DND-41 (cell line): ENCODE measurements at regions not wholly inside any gene's neighbourhood (a gene's known extent, or its start where the extent isn't known, plus 50 kb on each side); places are given as distances from the start of the nearest gene placed in this dataset.

Experiments used
- ATAC-seq: fragments of 200-7000 bp; cut with Tn5 transposase; 3 replicates; pipeline ENCODE4 v1.9.1; 2021; ENCODE audit warnings: low read depth; ENCODE audit not compliant: insufficient read depth
- DNase-seq: peaks from one replicate; pipeline ENCODE4 v3.0.0-alpha.2; 2020
- H2AFZ ChIP-seq: 2 replicates; pipeline ENCODE4 v1.6.0; 2012; ENCODE audit warnings: low read depth, low read length
- H3K27ac ChIP-seq: 2 replicates; pipeline ENCODE4 v1.5.1; 2012; ENCODE audit warnings: low read length, inconsistent platforms
- H3K27me3 ChIP-seq: fragments of 200-600 bp; sonication (generic); 2 replicates; pipeline ENCODE4 v1.6.0; 2012; ENCODE audit warnings: low read length, mild to moderate bottlenecking, inconsistent platforms; ENCODE audit not compliant: insufficient read depth, poor library complexity
- H3K36me3 ChIP-seq: 2 replicates; pipeline ENCODE4 v1.5.1; 2012; ENCODE audit warnings: low read length, inconsistent platforms; ENCODE audit not compliant: insufficient read depth
- H3K4me1 ChIP-seq: 2 replicates; pipeline ENCODE4 v1.5.1; 2012; ENCODE audit warnings: mild to moderate bottlenecking, low read length; ENCODE audit not compliant: insufficient read depth
- H3K4me2 ChIP-seq: 2 replicates; pipeline ENCODE4 v1.6.0; 2012; ENCODE audit warnings: mild to moderate bottlenecking, moderate library complexity, low read length, inconsistent platforms; ENCODE audit not compliant: insufficient read depth
- H3K4me3 ChIP-seq, 2 experiments: fragments of 200-600 bp in 1 of 2; shearing (Covaris generic) in 1 of 2; 2 replicates each; pipeline ENCODE4 v1.5.1; 2012 to 2016; ENCODE audit warnings: inconsistent platforms in 2 of 2, low read length in 2 of 2, mild to moderate bottlenecking in 2 of 2, low read depth in 1 of 2, moderate library complexity in 1 of 2
- H3K79me2 ChIP-seq: 2 replicates; pipeline ENCODE4 v1.6.0; 2012; ENCODE audit warnings: low read length, inconsistent platforms; ENCODE audit not compliant: insufficient read depth
- H3K9ac ChIP-seq: 2 replicates; pipeline ENCODE4 v1.6.0; 2012; ENCODE audit warnings: low read depth, mild to moderate bottlenecking, inconsistent platforms, low read length, moderate library complexity
- H3K9me3 ChIP-seq: 2 replicates; pipeline ENCODE4 v1.5.1; 2012; ENCODE audit warnings: low read length, moderate library complexity, mild to moderate bottlenecking, inconsistent platforms; ENCODE audit not compliant: insufficient read depth, severe bottlenecking
- H4K20me1 ChIP-seq: 2 replicates; pipeline ENCODE4 v1.6.0; 2012; ENCODE audit warnings: low read length; ENCODE audit not compliant: insufficient read depth
- CTCF ChIP-seq: IDR thresholded peaks from 2 replicates; pipeline ENCODE4 v1.5.1; 2012; ENCODE audit warnings: borderline replicate concordance, low read length, moderate library complexity, mild to moderate bottlenecking; ENCODE audit not compliant: poor library complexity, severe bottlenecking; ENCODE audit errors: extremely low read depth
- EZH2 ChIP-seq: IDR thresholded peaks from 3 replicates; pipeline ENCODE4 v1.6.1; 2012; ENCODE audit warnings: borderline replicate concordance, low read depth, mild to moderate bottlenecking, moderate library complexity, low read length, inconsistent platforms; ENCODE audit not compliant: severe bottlenecking

DNA sequence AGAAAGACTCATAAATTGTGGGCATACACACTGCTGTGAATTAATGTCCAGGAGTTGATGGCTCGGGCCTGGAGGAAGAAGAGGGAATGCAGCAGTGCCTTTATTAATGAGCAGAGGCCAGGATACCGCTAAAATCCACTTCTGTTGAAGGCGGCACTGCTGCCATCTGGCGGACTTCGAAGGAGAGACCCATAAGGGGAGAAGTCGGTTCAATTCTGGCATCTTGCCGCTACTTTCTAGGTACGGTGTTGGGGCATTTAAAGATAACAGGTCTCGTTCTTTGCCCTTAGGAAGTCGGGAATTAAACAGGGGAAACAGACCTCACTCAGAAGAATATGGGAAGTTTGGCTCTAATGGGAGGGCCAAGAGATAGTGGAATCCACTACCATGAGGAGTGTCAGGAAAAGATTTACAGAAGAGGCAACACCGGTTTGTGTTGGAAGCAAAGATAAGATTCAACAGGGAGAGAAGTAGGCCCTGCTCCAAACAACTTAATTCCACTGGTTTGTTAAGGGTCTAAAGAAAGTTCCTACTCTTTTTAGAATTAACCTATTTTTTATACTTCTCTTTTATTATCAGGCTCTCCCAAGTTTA lies 133.6 kb upstream of the GIMD1 start:
- H3K27me3 ChIP-seq = no peaks in the 10 kb centered on the region
- no peak overlapping the region for H3K4me3 ChIP-seq
- H3K27ac ChIP-seq = no peak overlapping the region
- no peaks in the 10 kb centered on the region for H3K9me3 ChIP-seq
- no peaks in the 10 kb centered on the region for H4K20me1 ChIP-seq
- no peak for TF ChIP-seq CTCF
- TF ChIP-seq EZH2 = no peak
- no peaks in the 10 kb centered on the region for H3K79me2 ChIP-seq
- no peaks in the 10 kb centered on the region for H3K4me1 ChIP-seq
- H3K36me3 ChIP-seq = no peaks in the 10 kb centered on the region
- ATAC-seq = no peak
- DNase-seq = no peak
- H2AFZ ChIP-seq = no peak overlapping the region
- no peak overlapping the region for H3K9ac ChIP-seq
- no peak overlapping the region for H3K4me2 ChIP-seq

DNA sequence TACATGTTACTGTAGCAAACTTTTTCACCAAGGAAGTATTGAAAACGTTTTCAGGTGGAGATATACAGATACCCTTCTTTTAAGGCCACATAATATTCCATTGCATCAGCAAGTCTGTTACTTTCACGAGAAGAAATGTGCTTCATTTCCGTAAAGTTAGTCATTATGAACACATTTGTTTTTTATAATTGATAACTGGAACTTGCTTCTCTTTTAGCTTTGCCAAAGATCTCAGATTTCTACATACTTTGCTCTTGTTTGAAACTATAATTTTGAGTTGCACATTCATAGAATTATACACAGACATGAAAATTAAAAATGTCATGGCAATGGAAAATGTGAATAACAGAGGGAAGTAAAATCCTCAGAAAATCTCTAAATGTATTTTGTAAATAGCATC lies 128.7 kb upstream of the GIMD1 start:
- Histone ChIP-seq H3K9ac (no peak overlapping the region), H3K4me2 (no peak overlapping the region), H4K20me1 (no peaks in the 10 kb centered on the region), H3K9me3 (no peaks in the 10 kb centered on the region), H3K27me3 (no peaks in the 10 kb centered on the region), H3K79me2 (no peaks in the 10 kb centered on the region), H2AFZ (no peak overlapping the region), H3K4me3 (no peak overlapping the region), H3K4me1 (no peaks in the 10 kb centered on the region), H3K27ac (no peak overlapping the region), H3K36me3 (no peaks in the 10 kb centered on the region)
- no peak for TF ChIP-seq CTCF
- no peak for TF ChIP-seq EZH2
- ATAC-seq = no peak
- no peak for DNase-seq

DNA sequence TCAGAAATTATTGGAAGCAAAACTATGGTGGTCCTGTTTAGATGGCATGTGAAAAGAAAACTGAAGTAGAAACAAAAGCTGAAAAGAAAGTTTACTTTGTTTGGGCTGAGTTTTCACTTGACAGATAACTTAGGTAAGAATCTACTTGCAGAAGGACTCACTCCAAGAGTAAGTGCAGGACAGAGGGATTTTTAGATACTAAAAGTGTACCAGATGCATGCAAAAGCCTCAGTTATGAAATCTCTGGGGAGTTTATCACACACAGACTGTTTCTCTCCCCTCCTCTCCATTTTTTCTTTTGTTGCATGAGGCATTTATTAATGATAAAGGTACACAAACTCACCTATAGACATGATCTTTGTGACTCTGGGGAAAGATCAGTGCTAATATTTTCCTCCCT lies 127.5 kb upstream of the GIMD1 start:
- H2AFZ ChIP-seq = no peak overlapping the region
- H3K4me3 ChIP-seq = no peak overlapping the region
- H4K20me1 ChIP-seq = no peaks in the 10 kb centered on the region
- no peak for ATAC-seq
- TF ChIP-seq EZH2 (no peak), CTCF (no peak)
- H3K36me3 ChIP-seq = no peaks in the 10 kb centered on the region
- no peaks in the 10 kb centered on the region for H3K4me1 ChIP-seq
- H3K27me3 ChIP-seq = no peaks in the 10 kb centered on the region
- H3K27ac ChIP-seq = no peak overlapping the region
- no peak overlapping the region for H3K9ac ChIP-seq
- no peak for DNase-seq
- H3K79me2 ChIP-seq = no peaks in the 10 kb centered on the region
- H3K4me2 ChIP-seq = no peak overlapping the region
- no peaks in the 10 kb centered on the region for H3K9me3 ChIP-seq

DNA sequence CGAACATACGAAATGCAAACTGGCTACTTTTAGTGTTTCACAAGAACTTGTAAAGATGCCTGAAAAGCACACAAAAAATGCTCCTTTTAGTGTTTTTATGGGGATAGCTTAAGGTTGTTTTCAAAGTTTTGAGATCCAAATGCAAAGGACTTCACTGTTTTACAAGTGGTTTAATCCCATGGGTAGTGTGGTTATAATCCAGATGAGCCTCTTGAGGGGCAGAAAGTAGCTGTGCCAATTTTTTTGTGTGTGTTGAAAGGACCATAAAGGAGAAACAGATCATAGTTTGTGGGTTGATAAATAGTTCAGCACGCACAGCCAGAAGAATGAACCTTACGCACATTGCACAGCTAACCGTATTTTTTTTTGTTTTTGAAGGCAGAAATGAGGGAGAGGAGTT lies 126.9 kb upstream of the GIMD1 start:
- H3K4me3 ChIP-seq = no peak overlapping the region
- H3K27me3 ChIP-seq = no peaks in the 10 kb centered on the region
- ATAC-seq = no peak
- no peaks in the 10 kb centered on the region for H3K4me1 ChIP-seq
- no peak overlapping the region for H2AFZ ChIP-seq
- no peaks in the 10 kb centered on the region for H3K36me3 ChIP-seq
- no peak overlapping the region for H3K27ac ChIP-seq
- H3K9ac ChIP-seq = no peak overlapping the region
- H3K79me2 ChIP-seq = no peaks in the 10 kb centered on the region
- no peak overlapping the region for H3K4me2 ChIP-seq
- TF ChIP-seq CTCF (no peak), EZH2 (no peak)
- DNase-seq = no peak
- no peaks in the 10 kb centered on the region for H3K9me3 ChIP-seq
- no peaks in the 10 kb centered on the region for H4K20me1 ChIP-seq
